ENCODE measurements at regions not wholly inside any gene's neighbourhood (a gene's known extent, or its start where the extent isn't known, plus 50 kb on each side); places are given as distances from the start of the nearest gene placed in this dataset.

- no peak for TF ChIP-seq CTCF (IDR thresholded peaks at IDR 0.05)
- TF ChIP-seq POLR2A (IDR thresholded peaks at IDR 0.05) = no peak
These were observed 222.6 kb upstream of the NFE2L3 start for GRCh38 chr7:25929448-25929847.
